DOHH2 (cell line): ENCODE measurements at regions not wholly inside any gene's neighbourhood (a gene's known extent, or its start where the extent isn't known, plus 50 kb on each side); places are given as distances from the start of the nearest gene placed in this dataset.

ENCODE experiments used
- EZH2phosphoT487 ChIP-seq: fragments of 200-600 bp; sonication (generic); IDR thresholded peaks from 2 replicates; pipeline ENCODE4 v1.6.1; 2017; ENCODE audit warnings: borderline replicate concordance, mild to moderate bottlenecking, antibody characterized with exemption, low read length, moderate library complexity, mixed read lengths
- TF ChIP-seq, protein P1 (sequence below): fragments of 200-600 bp; sonication (generic); IDR thresholded peaks from one replicate; pipeline ENCODE4 v1.5.1; 2014; ENCODE audit warnings: antibody characterized with exemption, mild to moderate bottlenecking, low read depth, low read length; ENCODE audit not compliant: poor library complexity, severe bottlenecking

GRCh38 chr2:226477221-226478108, 322.2 kb downstream of the IRS1 start:
- TF ChIP-seq, protein P1, sequence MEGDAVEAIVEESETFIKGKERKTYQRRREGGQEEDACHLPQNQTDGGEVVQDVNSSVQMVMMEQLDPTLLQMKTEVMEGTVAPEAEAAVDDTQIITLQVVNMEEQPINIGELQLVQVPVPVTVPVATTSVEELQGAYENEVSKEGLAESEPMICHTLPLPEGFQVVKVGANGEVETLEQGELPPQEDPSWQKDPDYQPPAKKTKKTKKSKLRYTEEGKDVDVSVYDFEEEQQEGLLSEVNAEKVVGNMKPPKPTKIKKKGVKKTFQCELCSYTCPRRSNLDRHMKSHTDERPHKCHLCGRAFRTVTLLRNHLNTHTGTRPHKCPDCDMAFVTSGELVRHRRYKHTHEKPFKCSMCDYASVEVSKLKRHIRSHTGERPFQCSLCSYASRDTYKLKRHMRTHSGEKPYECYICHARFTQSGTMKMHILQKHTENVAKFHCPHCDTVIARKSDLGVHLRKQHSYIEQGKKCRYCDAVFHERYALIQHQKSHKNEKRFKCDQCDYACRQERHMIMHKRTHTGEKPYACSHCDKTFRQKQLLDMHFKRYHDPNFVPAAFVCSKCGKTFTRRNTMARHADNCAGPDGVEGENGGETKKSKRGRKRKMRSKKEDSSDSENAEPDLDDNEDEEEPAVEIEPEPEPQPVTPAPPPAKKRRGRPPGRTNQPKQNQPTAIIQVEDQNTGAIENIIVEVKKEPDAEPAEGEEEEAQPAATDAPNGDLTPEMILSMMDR, result no peak
- no peak for TF ChIP-seq EZH2phosphoT487
